Ovary (tissue), 7 donors: ENCODE measurements at regions not wholly inside any gene's neighbourhood (a gene's known extent, or its start where the extent isn't known, plus 50 kb on each side); places are given as distances from the start of the nearest gene placed in this dataset.

ENCODE experiments used
- DNase-seq, 5 donors: peaks; one replicate each; pipeline ENCODE4 v3.0.0-alpha.2; 2019 to 2020
- H3K27ac ChIP-seq, 2 donors: fragments of 200-600 bp; one replicate each; pipeline versions ENCODE4 v1.5.1 to v1.8.0; 2019 to 2022
- H3K27me3 ChIP-seq: fragments of 200-600 bp; one replicate; pipeline ENCODE4 v1.8.0; 2022
- H3K36me3 ChIP-seq: fragments of 200-600 bp; sonication (generic); one replicate; pipeline ENCODE4 v1.5.1; 2019
- H3K4me1 ChIP-seq: one replicate; pipeline ENCODE4 v1.8.1; 2013; ENCODE audit warnings: mild to moderate bottlenecking, moderate library complexity; ENCODE audit not compliant: insufficient read depth
- H3K4me3 ChIP-seq: fragments of 200-600 bp; sonication (generic); one replicate; pipeline ENCODE4 v1.5.1; 2017
- H3K9me3 ChIP-seq, 2 donors: fragments of 200-600 bp in 1 of 2; sonication (generic) in 1 of 2; one replicate each; pipeline versions ENCODE4 v1.5.1 to v1.8.1; 2013 to 2019; ENCODE audit warnings: mild to moderate bottlenecking in 1 of 2, moderate library complexity in 1 of 2
- CTCF ChIP-seq, 3 donors: fragments of 450-650 bp in 2 of 3; fragments of 200-600 bp in 1 of 3; IDR thresholded peaks; one replicate each; pipeline versions ENCODE4 v1.5.1 to v1.8.0; 2016 to 2022; ENCODE audit warnings: antibody characterized with exemption in 3 of 3, mild to moderate bottlenecking in 1 of 3
- EP300 ChIP-seq: sonication (generic); formaldehyde crosslinking; IDR thresholded peaks from one replicate; pipeline ENCODE4 v1.6.1; 2017; ENCODE audit warnings: antibody characterized with exemption
- POLR2A ChIP-seq: fragments of 450-650 bp; IDR thresholded peaks from one replicate; pipeline ENCODE4 v1.6.1; 2017; ENCODE audit warnings: antibody characterized with exemption, mild to moderate bottlenecking, moderate library complexity
- WGBS, 3 donors: extraction: QIAGEN DNeasy Blood & Tissue Kit in 1 of 3; methylation state at CpG; one replicate each; pipeline versions ENCODE4 v1.1.5 to v1.1.7; 2013 to 2017; 5-methylcytosine and 5-hydroxymethylcytosine counted together
- intact Hi-C, 4 donors: fragments of 100-400 bp; cut with DNase I; formaldehyde crosslinking; loops; one replicate each; pipeline versions ENCODE4 v1.11.0 to v1.15.1; 2022 to 2023
- donor health status: DM: no; HTN: no; CAD: no; lungs with moderate emphysema.
- donor health status: DM: no; HTN: no; CAD: no.
- donor health status: Bipolar disorder and iron deficiency.
- donor health status: DM: no; HTN: no; CAD: no.
- donor health status: DM: yes; HTN: yes; CAD: no.

GRCh38 chr1:71166178-71167173 is 85.6 kb upstream of the ZRANB2 start:
- no peak overlapping the region for H3K27ac ChIP-seq
- no peak for DNase-seq
- H3K27me3 ChIP-seq: no peaks in the 10 kb centered on the region
- H3K4me1 ChIP-seq: no peaks in the 10 kb centered on the region
- TF ChIP-seq EP300: no peak
- no peak for TF ChIP-seq CTCF (IDR thresholded peaks at IDR 0.05)
- TF ChIP-seq POLR2A: no peak
- no peaks in the 10 kb centered on the region for H3K9me3 ChIP-seq
- H3K4me3 ChIP-seq: no peak overlapping the region
- intact Hi-C loops: no loop called here
- H3K36me3 ChIP-seq: no peaks in the 10 kb centered on the region
- WGBS, 3 donors: 57 to 62% (median 60%) methylated on average over 4 of the region's 4 CpGs

- no peak overlapping the region for H3K4me3 ChIP-seq
- WGBS, 3 donors: 86 to 88% (median 87%) methylated on average over 2 of the region's 2 CpGs
- no peak for DNase-seq
- no peak overlapping the region for H3K27ac ChIP-seq
- intact Hi-C loops: no loop called here
- H3K27me3 ChIP-seq: no peaks in the 10 kb centered on the region
- no peaks in the 10 kb centered on the region for H3K4me1 ChIP-seq
- H3K9me3 ChIP-seq: no peaks in the 10 kb centered on the region
- TF ChIP-seq EP300 (no peak), POLR2A (no peak), CTCF (IDR thresholded peaks at IDR 0.05) (no peak)
- no peaks in the 10 kb centered on the region for H3K36me3 ChIP-seq
These were observed 76.9 kb upstream of the ZRANB2 start for GRCh38 chr1:71157715-71158114.

- H3K27ac ChIP-seq: no peak overlapping the region
- TF ChIP-seq POLR2A: no peak
- no peak for TF ChIP-seq EP300
- no peak for TF ChIP-seq CTCF (IDR thresholded peaks at IDR 0.05)
- no peaks in the 10 kb centered on the region for H3K36me3 ChIP-seq
- no peak for DNase-seq
- no peaks in the 10 kb centered on the region for H3K4me1 ChIP-seq
- no peaks in the 10 kb centered on the region for H3K9me3 ChIP-seq
- H3K4me3 ChIP-seq: no peak overlapping the region
- intact Hi-C loops: no loop called here
- 56 to 73% (median 71%) methylated on average over 5 of the region's 5 CpGs for WGBS, 3 donors
- no peaks in the 10 kb centered on the region for H3K27me3 ChIP-seq
These were observed 76.3 kb upstream of the ZRANB2 start for GRCh38 chr1:71157151-71157550.

GRCh38 chr1:71156590-71156989 is 75.8 kb upstream of the ZRANB2 start:
- no peaks in the 10 kb centered on the region for H3K36me3 ChIP-seq
- no peak for DNase-seq
- intact Hi-C loops: no loop called here

More at GRCh38 chr1:71156590-71156989, 75.8 kb upstream of the ZRANB2 start:
- H3K4me3 ChIP-seq: no peak overlapping the region
- TF ChIP-seq POLR2A (no peak), EP300 (no peak), CTCF (IDR thresholded peaks at IDR 0.05) (no peak)
- H3K27ac ChIP-seq: no peak overlapping the region
- H3K4me1 ChIP-seq: no peaks in the 10 kb centered on the region
- H3K9me3 ChIP-seq: no peaks in the 10 kb centered on the region
- WGBS, 3 donors: 8 to 39% (median 10%) methylated on average over 2 of the region's 2 CpGs
- H3K27me3 ChIP-seq: no peaks in the 10 kb centered on the region
